GM18505 (cell line): ENCODE measurements at regions not wholly inside any gene's neighbourhood (a gene's known extent, or its start where the extent isn't known, plus 50 kb on each side); places are given as distances from the start of the nearest gene placed in this dataset.

ENCODE experiments used
- ATAC-seq: cut with Tn5 transposase; IDR thresholded peaks from one replicate; pipeline ENCODE4 v1.9.1; 2021; ENCODE audit not compliant: unreplicated experiment
- POLR2A ChIP-seq: IDR thresholded peaks from 4 replicates; pipeline ENCODE4 v1.6.1; 2011; ENCODE audit warnings: borderline replicate concordance; ENCODE audit not compliant: insufficient read depth, insufficient read length; ENCODE audit errors: extremely low read depth

- no peak for TF ChIP-seq POLR2A
- no peak for ATAC-seq
These were observed 99.0 kb upstream of the LSM8 start for GRCh38 chr7:118085000-118085399.

DNA sequence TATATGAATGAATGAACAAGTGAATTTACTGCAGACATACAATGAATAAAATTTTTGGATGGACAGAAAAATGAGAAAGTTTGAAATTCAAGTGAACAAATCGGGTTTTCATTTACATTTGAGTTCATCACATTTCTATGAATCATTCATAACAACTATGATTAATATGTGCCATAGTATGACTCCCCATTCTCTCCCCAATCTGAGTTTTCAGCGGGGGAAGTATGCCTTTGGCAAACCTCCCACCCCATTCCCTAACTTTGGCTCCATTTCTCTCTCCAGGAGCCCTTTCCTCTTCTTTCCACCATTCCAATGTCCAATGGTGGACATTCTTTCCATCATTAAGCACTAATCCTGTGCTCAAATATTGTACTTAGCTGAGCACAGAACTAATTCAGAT is 96.8 kb upstream of the LSM8 start:
- ATAC-seq, result no peak
- TF ChIP-seq POLR2A, result no peak

- ATAC-seq, result no peak
- no peak for TF ChIP-seq POLR2A
These were observed 89.9 kb upstream of the LSM8 start for GRCh38 chr7:118094044-118094443.

- no peak for ATAC-seq
- no peak for TF ChIP-seq POLR2A
These were observed 79.0 kb upstream of the LSM8 start for GRCh38 chr7:118104812-118105441.

DNA sequence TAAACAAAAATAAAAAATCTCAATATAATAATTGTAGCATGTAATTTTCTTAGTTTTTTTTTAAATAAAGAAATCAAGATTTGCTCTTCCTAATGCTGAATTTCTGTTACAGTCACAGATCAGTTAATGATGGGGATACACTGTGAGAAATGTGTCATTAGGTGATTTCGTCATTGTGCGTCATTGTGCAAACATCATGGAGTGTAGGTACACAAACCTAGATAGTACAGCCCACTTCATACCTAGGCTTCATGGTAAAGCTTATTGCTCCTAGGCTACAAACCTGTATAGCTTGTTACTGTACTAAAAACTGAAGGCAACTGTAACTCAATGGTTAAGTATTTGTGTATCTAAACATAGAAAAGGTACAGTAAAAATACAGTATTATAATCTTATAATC is 74.4 kb upstream of the LSM8 start:
- no peak for ATAC-seq
- no peak for TF ChIP-seq POLR2A

DNA sequence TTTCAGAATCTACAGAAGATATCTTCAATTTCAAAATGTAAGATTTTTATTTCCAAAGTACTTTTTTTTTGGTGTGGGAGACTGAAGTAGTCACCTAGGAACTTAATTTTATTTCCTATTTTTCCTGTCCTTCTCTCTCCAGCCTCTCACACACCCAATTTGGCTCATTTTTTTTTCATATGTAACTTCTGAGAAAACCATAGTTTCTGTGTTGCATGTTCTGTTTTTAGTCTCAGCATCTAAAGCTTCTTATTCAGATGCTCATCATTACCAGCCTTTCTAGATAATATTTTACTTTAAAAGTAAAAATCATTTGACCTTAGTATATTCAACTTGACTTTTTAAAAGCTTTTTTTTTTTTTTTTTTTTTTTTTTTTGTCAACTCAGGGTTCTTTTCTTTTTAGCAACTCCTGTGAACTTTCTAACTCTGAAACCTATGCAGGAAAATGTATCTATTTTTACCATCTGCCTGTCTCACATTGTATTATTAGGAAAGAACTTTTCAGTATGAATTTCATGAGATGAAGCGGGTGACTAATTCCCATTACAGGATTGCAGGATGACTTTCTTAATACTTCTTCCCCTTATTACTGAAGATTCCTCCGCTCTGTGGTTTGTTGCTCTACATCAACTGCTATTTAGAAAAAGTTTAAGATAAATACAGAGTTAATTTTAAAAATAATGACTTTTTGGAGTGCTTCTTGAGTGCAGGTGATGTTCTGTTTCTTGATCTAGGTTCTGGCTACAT is 73.6 kb upstream of the LSM8 start:
- no peak for ATAC-seq
- no peak for TF ChIP-seq POLR2A

DNA sequence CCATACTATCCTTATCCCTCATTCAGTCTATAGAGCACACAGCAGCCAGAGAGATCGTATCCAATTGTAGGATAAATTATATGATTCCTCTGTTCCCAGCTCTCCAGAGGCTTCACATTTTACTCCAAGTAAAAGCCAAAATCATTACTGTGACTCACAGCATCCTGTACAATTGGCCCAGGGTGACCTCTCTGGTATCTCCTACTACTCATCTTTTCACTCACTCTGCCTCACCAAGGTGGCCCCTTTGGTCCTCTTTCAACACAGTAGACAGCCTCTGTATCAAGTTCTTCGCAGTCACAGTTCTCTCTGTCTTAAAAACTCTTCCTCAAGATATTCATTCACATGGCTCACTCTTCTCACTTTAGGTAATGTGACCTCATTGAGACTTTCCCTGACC is 72.6 kb upstream of the LSM8 start:
- TF ChIP-seq POLR2A, result no peak
- no peak for ATAC-seq

GRCh38 chr7:118114175-118114574 is 69.8 kb upstream of the LSM8 start:
- TF ChIP-seq POLR2A, result no peak
- ATAC-seq, result no peak

GRCh38 chr7:118129041-118129795 is 54.7 kb upstream of the LSM8 start:
- TF ChIP-seq POLR2A, result no peak
- peak; percentile 79 for ATAC-seq

DNA sequence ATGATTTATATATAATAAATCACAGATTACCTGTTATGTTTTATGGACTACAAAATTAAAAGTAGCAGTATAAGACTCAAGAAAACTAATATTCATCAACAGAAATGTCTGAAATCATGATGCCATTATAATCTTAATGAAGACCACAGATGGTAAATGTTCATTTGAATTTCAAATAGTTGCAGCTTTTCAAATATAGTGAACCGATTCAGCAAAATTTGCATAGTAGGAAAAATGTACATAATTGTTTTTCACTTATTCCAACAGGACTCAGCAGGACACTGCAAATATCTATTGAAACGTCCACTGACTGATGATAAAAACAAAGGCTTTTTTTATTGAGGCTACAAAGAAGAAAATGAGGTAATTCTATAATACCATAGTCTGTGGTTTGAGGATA is 51.2 kb upstream of the LSM8 start:
- ATAC-seq, result no peak
- no peak for TF ChIP-seq POLR2A
